Glutamatergic neuron (in vitro differentiated cells): ENCODE measurements at regions not wholly inside any gene's neighbourhood (a gene's known extent, or its start where the extent isn't known, plus 50 kb on each side); places are given as distances from the start of the nearest gene placed in this dataset.

Experiments used
- DNase-seq: peaks from one replicate; pipeline ENCODE4 v3.0.0; 2022
- H3K27ac Mint-ChIP-seq: one replicate; pipeline ENCODE4 v1.8.0; 2020; ENCODE audit warnings: mild to moderate bottlenecking, mixed read lengths, inconsistent platforms; ENCODE audit not compliant: unreplicated experiment
- H3K27me3 Mint-ChIP-seq: one replicate; pipeline ENCODE4 v1.8.0; 2020; ENCODE audit warnings: mild to moderate bottlenecking, moderate library complexity, mixed read lengths, inconsistent platforms; ENCODE audit not compliant: unreplicated experiment
- H3K36me3 Mint-ChIP-seq: one replicate; pipeline ENCODE4 v1.8.0; 2020; ENCODE audit warnings: mild to moderate bottlenecking, mixed read lengths, inconsistent platforms; ENCODE audit not compliant: unreplicated experiment
- H3K4me1 Mint-ChIP-seq: one replicate; pipeline ENCODE4 v1.8.0; 2020; ENCODE audit warnings: mild to moderate bottlenecking, low read depth, mixed read lengths, inconsistent platforms; ENCODE audit not compliant: unreplicated experiment
- H3K4me3 Mint-ChIP-seq: one replicate; pipeline ENCODE4 v1.8.0; 2020; ENCODE audit warnings: mild to moderate bottlenecking, mixed read lengths, inconsistent platforms; ENCODE audit not compliant: unreplicated experiment
- H3K9me3 Mint-ChIP-seq: one replicate; pipeline ENCODE4 v1.8.0; 2020; ENCODE audit warnings: mild to moderate bottlenecking, moderate library complexity, mixed read lengths, inconsistent platforms; ENCODE audit not compliant: unreplicated experiment
- TF ChIP-seq, protein P1 (sequence below): fragments of 200-600 bp; sonication (generic); IDR thresholded peaks from one replicate; pipeline ENCODE4 v1.5.0; 2021; ENCODE audit not compliant: partially characterized antibody, unreplicated experiment

DNA sequence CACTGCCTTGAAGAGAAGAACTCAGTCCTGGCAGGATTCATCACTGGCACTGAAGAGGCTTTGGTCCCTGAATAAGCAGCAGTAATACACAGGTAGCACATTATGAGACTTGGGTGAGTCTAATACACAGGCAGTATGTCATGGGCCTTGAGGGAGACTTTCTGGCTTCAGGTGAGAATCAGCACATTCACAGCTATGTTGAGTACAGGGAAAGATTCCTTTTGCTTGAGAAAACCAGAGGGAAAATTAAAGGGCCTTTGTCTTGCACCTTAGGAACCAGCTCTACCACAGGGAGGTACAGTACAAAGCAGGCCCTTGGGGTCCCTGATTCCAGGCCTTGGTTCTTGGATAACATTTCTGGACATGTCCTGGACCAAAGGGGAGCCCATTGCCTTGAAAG is 484.6 kb downstream of the RFC3 start:
- DNase-seq: no peak
- H3K27me3 Mint-ChIP-seq: no peaks in the 10 kb centered on the region
- no peak overlapping the region for H3K27ac Mint-ChIP-seq
- no peaks in the 10 kb centered on the region for H3K4me1 Mint-ChIP-seq
- H3K4me3 Mint-ChIP-seq: no peak overlapping the region
- peaks cover 10% of the 10 kb centered on the region for H3K36me3 Mint-ChIP-seq
- TF ChIP-seq, protein P1, sequence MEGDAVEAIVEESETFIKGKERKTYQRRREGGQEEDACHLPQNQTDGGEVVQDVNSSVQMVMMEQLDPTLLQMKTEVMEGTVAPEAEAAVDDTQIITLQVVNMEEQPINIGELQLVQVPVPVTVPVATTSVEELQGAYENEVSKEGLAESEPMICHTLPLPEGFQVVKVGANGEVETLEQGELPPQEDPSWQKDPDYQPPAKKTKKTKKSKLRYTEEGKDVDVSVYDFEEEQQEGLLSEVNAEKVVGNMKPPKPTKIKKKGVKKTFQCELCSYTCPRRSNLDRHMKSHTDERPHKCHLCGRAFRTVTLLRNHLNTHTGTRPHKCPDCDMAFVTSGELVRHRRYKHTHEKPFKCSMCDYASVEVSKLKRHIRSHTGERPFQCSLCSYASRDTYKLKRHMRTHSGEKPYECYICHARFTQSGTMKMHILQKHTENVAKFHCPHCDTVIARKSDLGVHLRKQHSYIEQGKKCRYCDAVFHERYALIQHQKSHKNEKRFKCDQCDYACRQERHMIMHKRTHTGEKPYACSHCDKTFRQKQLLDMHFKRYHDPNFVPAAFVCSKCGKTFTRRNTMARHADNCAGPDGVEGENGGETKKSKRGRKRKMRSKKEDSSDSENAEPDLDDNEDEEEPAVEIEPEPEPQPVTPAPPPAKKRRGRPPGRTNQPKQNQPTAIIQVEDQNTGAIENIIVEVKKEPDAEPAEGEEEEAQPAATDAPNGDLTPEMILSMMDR: no peak
- H3K9me3 Mint-ChIP-seq: peaks cover 1% of the 10 kb centered on the region

DNA sequence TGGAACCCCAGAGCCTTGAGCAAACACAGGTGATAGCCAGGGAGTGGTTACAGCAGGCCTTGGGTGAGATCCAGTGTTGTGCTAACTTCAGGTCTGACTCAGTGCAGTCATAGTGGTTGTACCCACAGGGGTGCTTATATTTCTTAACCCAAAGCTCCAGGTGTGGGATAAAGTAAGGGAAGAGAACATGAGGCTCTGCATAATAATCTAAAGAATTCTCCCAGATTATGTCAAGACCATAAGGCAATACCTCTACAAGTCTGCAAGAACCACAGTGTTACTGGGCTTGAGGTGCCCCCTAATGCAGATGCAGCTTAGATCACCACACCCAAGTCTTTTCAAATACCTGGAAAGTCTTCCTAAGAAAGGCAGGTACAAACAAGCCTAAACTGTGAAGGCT is 485.4 kb downstream of the RFC3 start:
- H3K27me3 Mint-ChIP-seq: no peaks in the 10 kb centered on the region
- no peak overlapping the region for H3K4me3 Mint-ChIP-seq
- no peak overlapping the region for H3K27ac Mint-ChIP-seq
- peaks cover 10% of the 10 kb centered on the region for H3K36me3 Mint-ChIP-seq
- DNase-seq: no peak
- TF ChIP-seq, protein P1: no peak
- H3K9me3 Mint-ChIP-seq: peaks cover 1% of the 10 kb centered on the region
- H3K4me1 Mint-ChIP-seq: no peaks in the 10 kb centered on the region

DNA sequence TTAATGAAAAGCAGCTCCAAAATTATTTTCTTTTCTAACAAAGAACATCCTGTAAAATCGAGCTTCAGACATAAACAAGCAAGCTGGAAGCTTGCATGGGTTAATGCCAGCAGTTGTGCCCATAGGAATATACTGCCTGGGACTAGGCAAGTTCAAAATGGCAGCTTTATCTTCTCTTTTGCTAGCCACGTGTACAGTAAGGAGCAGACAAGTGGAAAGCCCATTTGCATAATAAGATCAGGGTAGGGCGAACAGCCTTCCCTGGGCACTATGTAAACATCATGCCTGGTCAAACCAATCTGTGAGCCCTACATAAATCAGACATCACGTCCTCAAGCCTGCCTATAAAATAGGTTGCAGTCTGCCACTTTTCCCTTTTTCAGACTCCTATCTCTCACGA is 489.7 kb downstream of the RFC3 start:
- peaks cover 1% of the 10 kb centered on the region for H3K4me1 Mint-ChIP-seq
- no peak overlapping the region for H3K4me3 Mint-ChIP-seq
- DNase-seq: no peak
- peaks cover 1% of the 10 kb centered on the region for H3K9me3 Mint-ChIP-seq
- TF ChIP-seq, protein P1: no peak
- H3K36me3 Mint-ChIP-seq: peaks cover 10% of the 10 kb centered on the region
- no peaks in the 10 kb centered on the region for H3K27me3 Mint-ChIP-seq
- no peak overlapping the region for H3K27ac Mint-ChIP-seq

DNA sequence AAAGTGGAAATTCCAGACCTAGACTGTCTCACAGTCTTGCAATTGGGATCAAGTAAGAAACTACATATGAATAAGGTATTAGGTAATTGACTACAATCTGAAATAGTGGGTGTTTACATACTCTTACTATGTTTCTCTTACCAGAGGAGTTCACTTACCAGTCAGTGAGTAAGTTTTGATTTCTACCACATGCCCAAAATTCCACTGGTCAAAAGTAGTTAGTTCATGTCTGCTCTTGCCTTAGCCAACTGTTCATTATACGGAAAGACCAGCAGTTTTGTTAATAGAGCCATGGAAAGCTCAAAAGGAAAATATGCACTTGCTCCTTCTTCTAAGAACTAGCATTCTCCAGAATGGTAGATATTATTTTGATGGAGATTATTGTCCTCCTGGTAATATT is 490.8 kb downstream of the RFC3 start:
- H3K4me1 Mint-ChIP-seq: peaks cover 1% of the 10 kb centered on the region
- TF ChIP-seq, protein P1: no peak
- no peak overlapping the region for H3K27ac Mint-ChIP-seq
- peaks cover 7% of the 10 kb centered on the region for H3K36me3 Mint-ChIP-seq
- H3K27me3 Mint-ChIP-seq: no peaks in the 10 kb centered on the region
- no peak overlapping the region for H3K4me3 Mint-ChIP-seq
- DNase-seq: no peak
- peaks cover 1% of the 10 kb centered on the region for H3K9me3 Mint-ChIP-seq

DNA sequence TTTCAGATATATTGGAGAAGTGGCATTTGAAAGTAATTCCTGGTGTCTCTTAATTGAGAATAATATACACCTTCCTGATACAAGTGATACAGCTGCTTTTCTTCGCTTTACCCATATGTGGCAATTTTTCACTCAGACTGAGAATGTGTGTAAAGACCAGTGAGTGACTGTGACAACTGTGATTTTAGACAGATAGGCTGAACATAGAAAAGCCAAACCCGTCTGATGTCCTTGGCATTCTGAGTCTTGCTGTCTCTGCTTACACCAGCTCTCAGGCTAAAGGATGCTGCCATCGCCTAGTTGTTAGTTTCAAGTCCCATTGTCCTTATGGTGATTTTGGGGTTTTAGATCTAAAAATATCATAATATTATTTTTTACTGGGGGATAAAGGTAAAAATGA is 492.6 kb downstream of the RFC3 start:
- H3K4me3 Mint-ChIP-seq: no peak overlapping the region
- TF ChIP-seq, protein P1: no peak
- H3K36me3 Mint-ChIP-seq: no peaks in the 10 kb centered on the region
- no peak for DNase-seq
- peaks cover 1% of the 10 kb centered on the region for H3K4me1 Mint-ChIP-seq
- H3K27me3 Mint-ChIP-seq: no peaks in the 10 kb centered on the region
- no peak overlapping the region for H3K27ac Mint-ChIP-seq
- peaks cover 2% of the 10 kb centered on the region for H3K9me3 Mint-ChIP-seq
